ENCODE measurements at regions not wholly inside any gene's neighbourhood (a gene's known extent, or its start where the extent isn't known, plus 50 kb on each side); places are given as distances from the start of the nearest gene placed in this dataset.

- TF ChIP-seq USF2 (CRISPR knock-in tag; IDR thresholded peaks at IDR 0.05) = no peak
- no peak for TF ChIP-seq IRF1 (CRISPR knock-in tag; IDR thresholded peaks at IDR 0.05)
- TF ChIP-seq ELF4 (CRISPR knock-in tag; IDR thresholded peaks at IDR 0.05; ENCODE audit: low read depth) = no peak
- TF ChIP-seq NR2C2 (CRISPR knock-in tag; IDR thresholded peaks at IDR 0.05) = no peak
- no peak for TF ChIP-seq CTCF (IDR thresholded peaks at IDR 0.05)
- no peak for TF ChIP-seq ZBTB43 (CRISPR knock-in tag; IDR thresholded peaks at IDR 0.05)
- no peak for TF ChIP-seq TEAD1 (CRISPR knock-in tag; IDR thresholded peaks at IDR 0.05)
Measured at GRCh38 chr21:28834335-28835238, 158.1 kb downstream of the LTN1 start.
